LNCAP (cell line): ENCODE measurements at regions not wholly inside any gene's neighbourhood (a gene's known extent, or its start where the extent isn't known, plus 50 kb on each side); places are given as distances from the start of the nearest gene placed in this dataset.

Source experiments
- CTCF ChIP-seq: fragments of 450-650 bp; IDR thresholded peaks from 2 replicates; pipeline ENCODE4 v1.5.1; 2017; ENCODE audit warnings: mild to moderate bottlenecking

- TF ChIP-seq CTCF, result no peak
These were observed 52.2 kb upstream of the FGF10 start for GRCh38 chr5:44441460-44441859.

GRCh38 chr5:44440186-44440585 lies 51.0 kb upstream of the FGF10 start:
- no peak for TF ChIP-seq CTCF
